ENCODE measurements at regions not wholly inside any gene's neighbourhood (a gene's known extent, or its start where the extent isn't known, plus 50 kb on each side); places are given as distances from the start of the nearest gene placed in this dataset.
"Not testable (repeated sequence)": the region's sequence is repeated elsewhere in the genome, so short reads cannot be mapped to it uniquely, and the experiment has no call there.

- DNase-seq (ENCODE audit: low spot score) = no peak
- ATAC-seq = no peak
- intact Hi-C loops (cut with DNase I) = no loop called here
These were observed 223.5 kb upstream of the DAB2 start for GRCh38 chr5:39648085-39648847.

DNA sequence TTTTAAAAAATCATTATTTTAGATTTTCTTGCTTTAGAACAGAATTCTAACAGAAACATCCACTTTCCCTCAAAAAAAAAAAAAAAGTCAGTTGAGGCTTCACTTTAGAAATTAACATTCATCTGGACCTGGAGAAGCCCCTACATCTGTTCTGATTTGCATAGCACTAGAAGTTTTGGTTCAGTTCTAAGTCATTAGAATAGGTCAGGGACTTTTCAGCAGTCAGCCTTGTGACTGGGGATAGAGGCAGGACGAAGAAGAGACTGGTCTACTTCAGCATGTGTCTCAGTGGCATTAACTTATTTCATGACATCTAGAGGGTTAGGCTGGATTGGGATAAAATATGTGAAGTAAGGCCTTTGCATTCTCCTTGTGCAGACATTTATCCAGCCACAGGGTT, 215.8 kb upstream of the DAB2 start:
- DNase-seq (ENCODE audit: low spot score) = no peak
- intact Hi-C loops (cut with DNase I) = no loop called here

DNA sequence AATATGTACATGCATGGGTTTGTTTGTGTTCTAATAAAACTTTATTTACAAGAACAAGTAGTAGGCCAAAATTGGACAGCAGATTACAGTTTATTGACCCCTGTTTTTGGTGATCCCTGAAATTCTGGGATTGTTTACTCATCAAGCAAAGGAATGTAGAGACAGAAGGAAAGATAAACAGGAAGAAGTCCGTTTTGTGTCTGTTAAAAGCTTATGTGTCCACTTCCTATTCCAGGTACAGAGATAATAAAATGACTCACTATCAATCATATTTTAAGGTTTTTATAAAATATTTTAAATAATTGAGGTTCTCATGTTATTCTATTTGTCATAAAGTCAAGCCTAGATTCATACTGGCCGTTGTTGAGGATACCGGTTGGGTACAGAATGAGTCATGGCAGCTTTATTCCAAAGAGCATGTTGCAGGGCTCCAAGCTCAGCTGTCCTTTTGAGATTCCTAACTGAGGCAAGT, 214.9 kb upstream of the DAB2 start:
- DNase-seq (ENCODE audit: low spot score) = no peak
- ATAC-seq = no peak
- intact Hi-C loops (cut with DNase I) = no loop called here

More for the DNA sequence above, 215.8 kb upstream of the DAB2 start:
- no peak for ATAC-seq

DNA sequence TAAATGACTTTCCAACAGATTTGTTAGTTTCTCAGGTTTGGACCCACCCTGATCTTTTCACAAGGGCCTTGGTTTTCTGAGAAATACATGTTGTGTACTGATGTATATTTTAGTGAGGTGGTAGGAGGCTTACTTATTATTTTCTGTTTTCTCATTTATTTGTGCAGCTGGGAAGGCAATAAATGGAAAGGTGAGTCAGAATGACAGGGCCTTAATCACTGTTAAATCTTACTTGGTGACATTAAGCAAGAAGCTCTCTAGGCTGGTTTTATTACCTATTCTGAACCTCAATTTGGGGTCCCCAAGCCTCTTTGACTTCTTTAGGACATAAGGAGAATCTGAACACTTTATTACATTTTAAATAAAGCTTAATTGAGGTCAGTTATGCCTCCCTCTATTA, 214.0 kb upstream of the DAB2 start:
- DNase-seq (ENCODE audit: low spot score) = no peak
- intact Hi-C loops (cut with DNase I) = no loop called here
- no peak for ATAC-seq

DNA sequence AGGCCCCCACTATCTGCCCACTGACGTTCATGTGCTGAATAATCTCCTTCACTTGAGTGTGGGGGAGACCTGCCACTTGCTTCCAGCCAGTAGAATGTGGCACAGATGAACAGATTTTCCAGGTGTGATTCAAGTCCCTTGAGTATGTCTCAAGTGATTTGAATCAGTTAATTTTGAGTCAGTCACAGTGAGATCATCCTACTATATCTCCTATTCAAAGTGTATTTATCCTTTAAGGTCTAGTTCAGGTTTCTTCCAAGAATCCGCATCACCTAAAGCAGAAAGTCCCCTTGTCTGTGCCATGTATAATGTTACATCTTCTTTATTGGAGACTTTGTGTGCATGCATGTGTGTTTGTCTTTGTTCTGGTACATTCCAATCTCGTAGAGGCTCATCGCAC, 208.3 kb upstream of the DAB2 start:
- DNase-seq (ENCODE audit: low spot score) = no peak
- ATAC-seq = no peak
- intact Hi-C loops (cut with DNase I) = no loop called here

DNA sequence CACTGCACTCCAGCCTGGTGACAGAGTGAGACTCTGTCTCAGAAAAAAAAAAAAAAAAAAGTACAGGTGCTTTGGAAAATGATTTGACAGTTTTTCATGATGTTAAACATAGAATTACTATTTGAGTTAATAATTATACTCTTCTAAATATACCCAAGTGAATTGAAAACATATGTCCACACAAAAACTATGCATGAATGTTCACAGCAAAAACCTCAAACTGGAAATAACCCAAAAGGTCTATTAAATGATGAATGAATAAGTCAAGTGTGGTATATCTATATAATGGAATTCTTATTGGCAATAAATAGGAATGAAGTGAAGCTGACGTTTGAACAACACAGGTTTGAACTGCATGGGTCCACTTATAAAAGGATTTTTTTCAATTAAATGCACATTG, 207.2 kb upstream of the DAB2 start:
- intact Hi-C loops (cut with DNase I) = no loop called here
- no peak for ATAC-seq
- DNase-seq (ENCODE audit: low spot score) = no peak

- no peak for DNase-seq (ENCODE audit: low spot score)
- ATAC-seq = no peak
- intact Hi-C loops (cut with DNase I) = no loop called here
These were observed 205.2 kb upstream of the DAB2 start for GRCh38 chr5:39629946-39630345.

- no peak for ATAC-seq
- intact Hi-C loops (cut with DNase I) = no loop called here
These were observed 203.6 kb upstream of the DAB2 start for GRCh38 chr5:39628348-39628747.

DNA sequence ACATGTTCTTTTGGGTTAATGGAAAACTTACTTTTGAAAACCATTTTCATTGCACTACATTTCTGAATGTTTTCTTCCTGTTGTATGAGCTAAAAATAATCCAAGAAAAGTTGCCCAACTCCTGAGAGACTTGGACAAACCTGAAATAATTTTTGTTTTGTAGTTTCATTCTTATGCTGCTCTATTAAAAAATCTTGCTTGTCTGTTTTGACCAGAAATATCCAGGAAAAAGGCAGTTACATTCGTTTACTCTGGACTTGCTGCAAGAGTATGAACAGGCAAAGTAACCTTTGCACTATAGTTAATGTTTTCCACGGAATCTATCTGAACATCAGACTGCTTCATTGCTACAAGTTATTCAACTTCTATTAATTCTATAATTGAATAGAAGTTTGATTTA, 200.1 kb upstream of the DAB2 start:
- intact Hi-C loops (cut with DNase I) = no loop called here
- no peak for DNase-seq (ENCODE audit: low spot score)
- ATAC-seq = peak; percentile 66

More at GRCh38 chr5:39628348-39628747, 203.6 kb upstream of the DAB2 start:
- DNase-seq (ENCODE audit: low spot score) = no peak

DNA sequence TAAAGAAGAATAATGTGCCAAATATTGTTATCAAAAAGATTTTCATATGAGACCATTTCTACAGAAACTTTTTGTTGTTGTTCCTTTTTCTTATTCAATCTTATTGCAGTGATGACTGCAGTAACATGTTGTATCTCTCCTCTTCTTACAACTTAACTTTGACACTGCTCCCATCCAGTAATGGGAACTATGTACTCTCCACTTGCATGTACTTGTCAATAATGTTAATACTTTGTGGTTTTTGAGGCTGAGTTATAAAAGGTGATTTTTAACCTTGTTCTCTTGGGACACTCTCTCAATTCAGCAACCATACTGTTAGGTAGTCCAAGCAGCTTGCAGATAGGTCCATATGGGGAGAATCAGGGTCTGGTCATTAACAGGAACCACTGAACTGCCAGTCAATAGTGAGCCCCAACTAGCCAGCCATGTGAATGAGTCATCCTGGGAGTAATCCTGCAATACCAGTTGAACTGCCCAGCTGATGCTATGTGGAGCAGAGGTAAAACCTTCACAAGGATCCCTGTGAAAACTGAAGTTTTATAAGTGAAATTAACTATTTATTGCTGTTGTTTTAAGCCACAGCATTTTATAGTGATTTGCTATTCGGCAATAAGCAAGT, 199.6 kb upstream of the DAB2 start:
- ATAC-seq (peak; percentile 56), DNase-seq (ENCODE audit: low spot score) (no peak)
- intact Hi-C loops (cut with DNase I) = no loop called here

DNA sequence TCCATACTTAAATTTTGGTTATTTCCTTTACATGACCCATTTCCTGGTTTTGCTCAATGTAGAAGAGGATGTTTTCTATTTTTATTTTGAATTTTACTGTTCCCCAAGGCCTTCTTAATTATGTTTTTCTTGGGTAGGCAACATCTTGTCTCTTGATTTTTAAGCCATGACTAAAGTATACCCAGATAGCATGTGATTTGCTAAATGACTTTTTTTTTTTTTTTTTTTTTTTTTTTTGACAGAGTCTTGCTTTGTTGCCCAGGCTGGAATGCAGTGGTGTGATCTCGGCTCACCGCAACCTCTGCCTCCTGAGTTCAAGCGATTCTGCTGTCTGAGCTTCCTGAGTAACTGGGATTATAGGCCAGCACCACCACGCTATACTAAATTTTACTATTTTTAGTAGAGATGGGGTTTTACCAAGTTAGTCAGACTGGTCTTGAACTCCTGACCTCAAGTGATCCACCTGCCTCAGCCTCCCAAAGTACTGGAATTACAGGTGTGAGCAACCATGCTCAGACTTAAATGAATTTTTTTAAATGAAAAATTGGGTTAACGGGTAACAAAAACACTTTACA, 198.6 kb upstream of the DAB2 start:
- DNase-seq (ENCODE audit: low spot score) = no peak
- intact Hi-C loops (cut with DNase I) = no loop called here
- peak; percentile 65 for ATAC-seq

DNA sequence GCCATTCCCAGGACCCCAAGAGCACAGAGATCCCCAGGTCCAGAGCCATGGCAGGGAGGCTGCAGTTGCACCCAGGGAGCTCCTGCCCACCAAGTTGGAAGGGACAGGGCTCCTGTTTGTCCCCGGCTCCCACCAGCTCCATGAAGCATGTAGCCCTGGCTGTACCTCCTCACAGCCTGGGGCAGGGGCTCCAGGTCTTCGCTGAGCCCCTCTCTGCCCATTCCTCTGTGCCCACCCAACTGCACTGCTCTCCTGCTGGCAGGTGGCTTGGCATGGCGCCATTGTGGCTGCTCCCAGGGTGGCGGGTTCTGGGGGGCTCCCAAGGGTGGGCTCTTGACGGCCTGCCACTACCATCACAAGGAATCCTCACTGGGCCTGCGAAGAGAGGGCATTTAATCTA, 197.5 kb upstream of the DAB2 start:
- intact Hi-C loops (cut with DNase I) = no loop called here

GRCh38 chr5:39619168-39619818, 194.5 kb upstream of the DAB2 start:
- ATAC-seq (peak; percentile 65), DNase-seq (ENCODE audit: low spot score) (no peak)
- intact Hi-C loops (cut with DNase I) = no loop called here

More for the DNA sequence above, 197.5 kb upstream of the DAB2 start:
- ATAC-seq (no peak), DNase-seq (ENCODE audit: low spot score) (no peak)

- DNase-seq (ENCODE audit: low spot score) (no peak), ATAC-seq (no peak)
- intact Hi-C loops (cut with DNase I) = no loop called here
These were observed 193.6 kb upstream of the DAB2 start for GRCh38 chr5:39618391-39618790.

GRCh38 chr5:39616131-39616530, 191.4 kb upstream of the DAB2 start:
- DNase-seq (ENCODE audit: low spot score) (no peak), ATAC-seq (no peak)
- intact Hi-C loops (cut with DNase I) = no loop called here

DNA sequence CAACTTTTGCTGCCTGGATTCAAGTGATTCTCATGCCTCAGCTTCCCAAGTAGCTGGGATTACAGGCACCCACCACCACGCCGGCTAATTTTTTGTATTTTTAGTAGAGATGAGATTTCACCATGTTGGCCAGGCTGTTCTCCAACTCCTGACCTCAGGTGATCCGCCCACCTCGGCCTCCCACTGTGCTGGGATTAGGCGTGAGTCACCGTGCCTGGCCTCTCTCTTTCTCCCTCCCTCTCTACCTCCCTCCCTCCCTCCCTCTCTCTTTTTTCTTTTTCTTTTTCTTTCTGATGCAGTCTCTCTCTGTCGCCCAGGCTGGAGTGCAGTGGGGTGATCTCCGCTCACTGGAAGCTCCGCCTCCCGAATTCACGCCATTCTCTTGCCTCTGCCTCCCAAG, 186.3 kb upstream of the DAB2 start:
- ATAC-seq; intact Hi-C loops (cut with DNase I); DNase-seq (ENCODE audit: low spot score): not testable (repeated sequence)

DNA sequence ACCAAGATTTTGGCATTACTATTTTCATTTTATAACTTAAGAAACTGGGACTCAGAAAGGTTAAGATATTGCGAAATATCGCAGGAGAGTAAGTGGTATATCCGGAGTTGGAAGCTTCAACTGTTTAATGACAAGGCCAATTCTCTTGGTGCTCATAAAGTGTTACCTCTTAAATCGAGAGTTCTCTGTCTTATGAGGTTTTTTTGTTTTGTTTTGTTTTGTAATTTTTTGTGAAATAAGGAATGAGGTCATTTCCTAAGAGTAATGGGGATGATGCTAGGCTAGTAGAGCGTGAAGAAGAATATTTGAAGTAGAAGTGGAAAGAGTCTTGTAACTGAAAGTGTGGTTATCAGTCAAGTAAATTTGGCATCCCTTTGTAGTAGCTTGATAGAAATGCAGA, 183.2 kb upstream of the DAB2 start:
- intact Hi-C loops (cut with DNase I) = no loop called here
- DNase-seq (ENCODE audit: low spot score) (no peak), ATAC-seq (peak; percentile 93)

GRCh38 chr5:39606591-39606990, 181.8 kb upstream of the DAB2 start:
- ATAC-seq = no peak
- intact Hi-C loops (cut with DNase I) = no loop called here

DNA sequence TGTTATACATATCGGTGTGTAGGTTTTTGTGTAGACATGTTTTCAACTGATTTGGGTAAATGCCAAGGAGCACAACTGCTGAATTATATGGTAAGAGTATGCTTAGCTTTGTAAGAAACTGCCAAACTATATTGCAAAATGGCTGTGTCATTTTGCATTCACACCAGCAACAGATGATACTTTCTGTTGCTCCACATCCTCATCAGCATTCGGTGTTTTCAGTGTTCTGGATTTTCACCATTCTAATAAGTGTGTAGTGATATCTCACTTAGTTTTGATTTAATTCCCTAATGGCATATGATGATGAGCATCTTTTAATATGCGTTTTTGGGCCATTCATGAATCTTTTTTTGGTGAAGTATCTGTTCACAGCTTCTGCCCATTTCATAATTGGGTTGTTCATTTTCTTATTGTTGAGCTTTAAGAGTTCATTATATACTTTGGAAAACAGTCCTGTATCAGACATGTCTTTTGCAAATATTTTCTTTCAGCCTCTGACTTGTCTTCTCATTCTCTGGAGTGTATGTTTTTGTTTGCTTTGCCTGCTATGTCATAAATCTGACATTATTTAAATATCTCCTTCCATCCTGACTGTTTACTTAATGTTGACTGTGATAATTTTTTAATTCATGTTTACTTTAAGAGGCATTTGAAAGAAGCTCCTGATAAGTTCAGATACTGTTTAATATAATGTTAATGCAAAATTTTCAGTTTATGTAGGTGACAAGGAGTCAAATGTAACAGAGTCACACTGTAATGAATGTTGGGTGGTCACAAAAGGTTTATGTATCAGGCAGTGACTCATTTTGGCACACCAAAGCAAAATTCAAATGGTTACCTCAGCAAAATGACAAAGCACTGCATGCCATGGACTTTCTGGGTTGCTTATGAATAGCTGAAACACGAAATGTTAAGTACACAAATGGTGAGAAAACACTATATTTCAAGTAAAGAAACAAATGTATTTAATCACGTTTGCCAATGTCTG, 181.1 kb upstream of the DAB2 start:
- intact Hi-C loops (cut with DNase I) = no loop called here
- ATAC-seq = no peak
- no peak for DNase-seq (ENCODE audit: low spot score)

More at GRCh38 chr5:39606591-39606990, 181.8 kb upstream of the DAB2 start:
- DNase-seq (ENCODE audit: low spot score) = no peak
